ENCODE measurements at regions not wholly inside any gene's neighbourhood (a gene's known extent, or its start where the extent isn't known, plus 50 kb on each side); places are given as distances from the start of the nearest gene placed in this dataset.
A peak's percentile ranks its signal among the peaks of the same experiment; 100 is the strongest.

DNA sequence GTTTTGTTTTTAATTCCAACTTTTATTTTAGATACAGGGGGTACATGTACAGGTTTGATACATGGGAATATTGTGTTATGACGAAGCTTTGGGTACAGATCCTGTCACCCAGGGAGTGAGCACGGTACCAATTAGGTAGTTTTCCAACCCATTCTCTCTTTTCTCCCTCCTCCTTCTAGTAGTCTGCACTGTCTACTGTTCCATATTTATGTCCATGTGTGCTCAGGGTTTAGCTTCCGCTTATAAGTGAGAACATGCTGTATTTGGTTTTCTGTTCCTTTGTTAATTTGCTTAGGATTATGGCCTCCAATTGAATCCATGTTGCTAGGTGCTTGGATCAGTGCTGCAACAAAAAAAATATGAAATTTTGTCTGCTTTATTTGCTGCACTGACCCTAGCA lies 659.3 kb upstream of the TMEFF2 start:
- no peak for FAIRE-seq
- TF ChIP-seq, protein P1, sequence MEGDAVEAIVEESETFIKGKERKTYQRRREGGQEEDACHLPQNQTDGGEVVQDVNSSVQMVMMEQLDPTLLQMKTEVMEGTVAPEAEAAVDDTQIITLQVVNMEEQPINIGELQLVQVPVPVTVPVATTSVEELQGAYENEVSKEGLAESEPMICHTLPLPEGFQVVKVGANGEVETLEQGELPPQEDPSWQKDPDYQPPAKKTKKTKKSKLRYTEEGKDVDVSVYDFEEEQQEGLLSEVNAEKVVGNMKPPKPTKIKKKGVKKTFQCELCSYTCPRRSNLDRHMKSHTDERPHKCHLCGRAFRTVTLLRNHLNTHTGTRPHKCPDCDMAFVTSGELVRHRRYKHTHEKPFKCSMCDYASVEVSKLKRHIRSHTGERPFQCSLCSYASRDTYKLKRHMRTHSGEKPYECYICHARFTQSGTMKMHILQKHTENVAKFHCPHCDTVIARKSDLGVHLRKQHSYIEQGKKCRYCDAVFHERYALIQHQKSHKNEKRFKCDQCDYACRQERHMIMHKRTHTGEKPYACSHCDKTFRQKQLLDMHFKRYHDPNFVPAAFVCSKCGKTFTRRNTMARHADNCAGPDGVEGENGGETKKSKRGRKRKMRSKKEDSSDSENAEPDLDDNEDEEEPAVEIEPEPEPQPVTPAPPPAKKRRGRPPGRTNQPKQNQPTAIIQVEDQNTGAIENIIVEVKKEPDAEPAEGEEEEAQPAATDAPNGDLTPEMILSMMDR (IDR thresholded peaks at IDR 0.05; ENCODE audit: insufficient read depth, missing control alignments) = no peak
- DNase-seq (ENCODE audit: insufficient read length, low spot score) = no peak

DNA sequence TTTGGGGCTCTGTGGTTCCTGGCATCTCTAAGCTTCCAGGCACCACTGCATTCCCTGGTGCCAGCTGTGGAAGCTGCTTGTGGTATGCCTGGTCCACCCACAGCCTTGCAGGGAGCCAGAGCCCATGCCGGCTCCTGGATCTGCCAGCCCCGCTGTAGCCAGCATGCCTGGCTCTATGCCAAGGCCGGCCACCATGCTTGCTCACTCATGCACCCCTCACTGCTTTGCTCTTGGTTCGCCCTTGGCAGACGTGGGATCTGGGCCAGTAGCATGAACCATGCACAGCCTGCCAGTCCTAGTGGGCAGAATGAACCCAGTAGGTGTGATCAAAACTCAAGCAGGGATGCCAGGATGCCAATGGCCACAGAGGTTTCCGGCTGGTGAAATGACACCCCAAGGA lies 634.2 kb upstream of the TMEFF2 start:
- TF ChIP-seq, protein P1 (IDR thresholded peaks at IDR 0.05; ENCODE audit: insufficient read depth, missing control alignments) = no peak
- DNase-seq (ENCODE audit: insufficient read length, low spot score) (no peak), FAIRE-seq (no peak)

DNA sequence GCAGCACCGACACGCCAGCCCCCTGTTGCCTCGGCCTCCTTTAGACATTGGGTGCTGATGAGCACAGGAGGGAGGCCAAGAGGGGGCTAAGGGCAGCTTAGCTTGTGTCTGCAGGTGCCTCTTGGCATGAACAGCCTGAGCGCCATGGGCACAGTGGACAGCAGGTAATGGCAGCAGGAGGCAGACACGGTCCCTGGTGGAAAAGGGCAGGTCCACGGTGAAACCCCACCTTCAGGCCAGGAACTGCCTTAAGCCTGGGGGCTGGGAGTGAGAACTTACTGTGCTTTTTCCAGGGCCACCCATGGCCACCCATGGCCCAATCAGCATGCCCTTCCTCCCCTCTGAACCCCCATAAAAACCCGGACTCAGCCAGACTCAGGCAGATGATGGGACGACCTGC lies 633.4 kb upstream of the TMEFF2 start:
- FAIRE-seq (no peak), DNase-seq (ENCODE audit: insufficient read length, low spot score) (no peak)
- TF ChIP-seq, protein P1 (IDR thresholded peaks at IDR 0.05; ENCODE audit: insufficient read depth, missing control alignments) = no peak

DNA sequence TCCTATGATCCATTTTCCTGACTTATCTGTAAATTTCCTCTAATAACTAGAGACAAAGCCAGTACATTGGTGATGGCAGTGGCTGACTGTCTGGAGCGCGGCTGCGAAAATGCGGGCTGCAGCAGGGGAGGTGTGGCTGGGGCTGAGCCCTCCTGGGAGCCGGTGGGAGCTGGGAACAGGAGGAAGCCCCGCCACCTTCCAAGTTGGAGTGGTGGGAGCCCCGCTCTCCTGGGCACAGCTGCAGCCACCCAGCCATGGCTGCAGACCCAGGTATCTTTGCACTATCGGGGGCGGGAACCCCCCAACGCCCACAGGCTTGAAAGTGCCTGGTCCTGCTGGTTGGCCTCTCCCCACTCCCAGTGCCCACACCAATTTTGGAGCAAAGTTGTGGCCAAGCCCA lies 633.0 kb upstream of the TMEFF2 start:
- FAIRE-seq (no peak), DNase-seq (ENCODE audit: insufficient read length, low spot score) (no peak)
- TF ChIP-seq, protein P1 (IDR thresholded peaks at IDR 0.05; ENCODE audit: insufficient read depth, missing control alignments) = no peak

DNA sequence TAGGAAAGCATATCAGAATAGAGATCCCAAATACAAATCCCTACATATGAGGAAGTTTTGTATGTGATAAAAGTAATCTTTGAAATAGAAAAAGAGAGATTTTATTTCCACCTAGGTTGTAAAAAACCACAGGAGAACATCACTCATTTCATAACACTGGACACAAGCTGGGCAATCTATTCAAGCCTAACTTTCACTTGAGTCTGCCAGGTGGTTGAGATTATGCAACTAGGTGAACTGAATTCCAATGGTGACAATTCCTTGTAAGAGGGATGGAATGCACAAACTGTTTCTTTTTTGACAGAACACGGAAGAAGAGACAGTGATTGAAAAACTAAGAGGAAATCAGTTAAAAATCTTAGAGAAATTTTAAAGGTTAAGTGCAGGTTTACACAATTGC lies 619.6 kb upstream of the TMEFF2 start:
- TF ChIP-seq, protein P1 (IDR thresholded peaks at IDR 0.05; ENCODE audit: insufficient read depth, missing control alignments) = no peak
- FAIRE-seq (no peak), DNase-seq (ENCODE audit: insufficient read length, low spot score) (no peak)

DNA sequence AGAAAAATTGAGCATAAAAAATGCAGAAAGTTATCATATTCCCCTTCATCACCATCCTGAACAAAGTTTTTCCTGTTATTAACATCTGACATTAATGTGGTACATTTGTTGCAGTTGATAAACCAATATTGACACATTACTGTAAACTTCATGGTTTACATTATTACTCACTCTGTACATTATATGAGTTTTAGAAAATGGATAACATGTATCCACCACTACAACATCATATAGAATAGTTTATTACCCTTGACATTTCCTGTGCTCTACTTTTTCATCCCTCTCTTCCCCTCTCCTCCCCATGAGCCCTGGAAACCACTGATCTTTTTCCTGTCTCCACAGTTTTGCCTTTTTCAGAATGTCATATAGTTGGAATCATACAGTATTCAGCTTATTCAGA lies 618.6 kb upstream of the TMEFF2 start:
- FAIRE-seq (no peak), DNase-seq (ENCODE audit: insufficient read length, low spot score) (no peak)
- TF ChIP-seq, protein P1 (IDR thresholded peaks at IDR 0.05; ENCODE audit: insufficient read depth, missing control alignments) = no peak

DNA sequence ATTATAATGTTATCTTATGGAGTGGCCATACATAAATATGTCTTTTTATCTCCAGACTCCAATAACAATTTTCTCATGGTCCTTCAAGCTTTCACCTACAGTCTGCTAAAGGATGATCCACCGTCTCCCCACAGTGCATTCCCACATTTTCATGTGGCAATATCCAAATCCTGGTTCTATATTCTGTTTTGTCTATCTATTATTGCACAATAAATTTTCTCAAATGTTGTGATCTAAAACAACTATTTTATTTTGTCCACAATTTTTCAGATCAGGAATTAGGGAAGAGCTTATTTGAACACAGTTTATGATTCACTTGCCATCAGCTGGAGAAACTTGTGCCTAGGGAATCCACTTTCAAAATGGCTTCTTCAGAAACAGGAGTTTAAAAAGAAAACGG lies 614.4 kb upstream of the TMEFF2 start:
- FAIRE-seq = peak; percentile 75
- TF ChIP-seq, protein P1 (IDR thresholded peaks at IDR 0.05; ENCODE audit: insufficient read depth, missing control alignments) = no peak
- DNase-seq (ENCODE audit: insufficient read length, low spot score) = no peak

Measured in D721Med (cell line).